H1 (cell line): ENCODE measurements at regions not wholly inside any gene's neighbourhood (a gene's known extent, or its start where the extent isn't known, plus 50 kb on each side); places are given as distances from the start of the nearest gene placed in this dataset.

Experiments
- CTCF ChIA-PET: fragments of 300-600 bp; sonication (Branson Sonifier 250); formaldehyde crosslinking; loops from one replicate; lab custom pipeline; 2021; ENCODE audit not compliant: partially characterized antibody; lab: Charles Lee
- POLR2A ChIA-PET: fragments of 300-600 bp; sonication (Branson Sonifier 250); formaldehyde crosslinking; loops from one replicate; lab custom pipeline; 2021; ENCODE audit warnings: inconsistent platforms; ENCODE audit not compliant: partially characterized antibody; lab: Charles Lee
- DNase-seq, 2 experiments: peaks; one replicate each; pipeline versions ENCODE4 v3.0.0 to v3.0.0-alpha.2; 2010 to 2022; ENCODE audit warnings: low spot score in 2 of 2, low read depth in 1 of 2, mixed read lengths in 1 of 2
- FAIRE-seq: peaks from 2 replicates; lab custom pipeline; 2011; peaks lifted over from hg19 to GRCh38; lab: Jason Lieb, UNC
- H2AFZ ChIP-seq: 2 replicates; pipeline ENCODE4 v1.8.1; 2012; ENCODE audit warnings: low read length, inconsistent platforms
- H2AK5ac ChIP-seq: 2 replicates; pipeline ENCODE4 v1.6.1; 2013; ENCODE audit warnings: low read depth, low read length
- H2BK120ac ChIP-seq: replicated peaks from 2 replicates; pipeline ENCODE3; 2013; ENCODE audit warnings: low read depth, low read length, inconsistent platforms
- H2BK12ac ChIP-seq: 2 replicates; pipeline ENCODE4 v1.6.1; 2013; ENCODE audit warnings: low read depth, low read length
- H2BK15ac ChIP-seq: 2 replicates; pipeline ENCODE4 v1.6.1; 2013; ENCODE audit warnings: low read length
- H2BK20ac ChIP-seq: 2 replicates; pipeline ENCODE4 v1.6.1; 2013; ENCODE audit warnings: low read length
- H2BK5ac ChIP-seq: 2 replicates; pipeline ENCODE4 v1.6.1; 2013; ENCODE audit warnings: low read depth, low read length
- H3K14ac ChIP-seq: 2 replicates; pipeline ENCODE4 v1.6.1; 2013; ENCODE audit warnings: inconsistent platforms; ENCODE audit not compliant: insufficient read length
- H3K18ac ChIP-seq: 2 replicates; pipeline ENCODE4 v1.6.1; 2013; ENCODE audit warnings: low read length; ENCODE audit errors: extremely low read depth
- H3K23ac ChIP-seq: 2 replicates; pipeline ENCODE4 v1.6.1; 2013; ENCODE audit warnings: inconsistent platforms; ENCODE audit not compliant: insufficient read length
- H3K23me2 ChIP-seq: 2 replicates; pipeline ENCODE4 v1.6.1; 2013; ENCODE audit warnings: low read depth, low read length
- H3K27ac ChIP-seq: 2 replicates; pipeline ENCODE4 v1.6.1; 2011; ENCODE audit warnings: low read depth, low read length, inconsistent platforms
- H3K27me3 ChIP-seq, 4 experiments: replicated peaks in 1 of 4; 1 replicate in 1 of 4; 2 replicates in 3 of 4; pipeline versions ENCODE4 v1.6.1 to v1.8.1; 2011 to 2013; ENCODE audit warnings: low read length in 3 of 4, mild to moderate bottlenecking in 3 of 4, inconsistent platforms in 2 of 4, mixed read lengths in 2 of 4, moderate library complexity in 1 of 4; ENCODE audit not compliant: control insufficient read depth in 3 of 4, insufficient read depth in 3 of 4; ENCODE audit errors: extremely low read depth in 1 of 4
- H3K36me3 ChIP-seq, 4 experiments: 2 replicates each; pipeline versions ENCODE4 v1.6.1 to v1.8.1; 2011 to 2013; ENCODE audit warnings: mild to moderate bottlenecking in 4 of 4, low read length in 3 of 4, moderate library complexity in 2 of 4, control low read depth in 1 of 4, inconsistent platforms in 1 of 4; ENCODE audit not compliant: insufficient read depth in 4 of 4, control insufficient read depth in 2 of 4
- H3K4ac ChIP-seq: replicated peaks from 2 replicates; pipeline ENCODE3; 2013; ENCODE audit warnings: low read length, low read depth, mixed read lengths, inconsistent platforms; ENCODE audit not compliant: insufficient read length
- H3K4me1 ChIP-seq, 4 experiments: replicated peaks in 1 of 4; 1 replicate in 1 of 4; 2 replicates in 3 of 4; pipeline versions ENCODE4 v1.6.1 to v1.8.1; 2011 to 2013; ENCODE audit warnings: low read length in 3 of 4, inconsistent platforms in 2 of 4, mixed read lengths in 1 of 4; ENCODE audit not compliant: insufficient read depth in 4 of 4, control insufficient read depth in 3 of 4
- H3K4me2 ChIP-seq, 2 experiments: 2 replicates each; pipeline versions ENCODE4 v1.6.1 to v1.8.1; 2011 to 2013; ENCODE audit warnings: low read depth in 2 of 2, low read length in 2 of 2, control low read depth in 1 of 2, inconsistent platforms in 1 of 2, mild to moderate bottlenecking in 1 of 2; ENCODE audit not compliant: insufficient read depth in 1 of 2
- H3K4me3 ChIP-seq, 4 experiments: fragments of 200-600, 300-600 bp in 1 of 4; sonication (generic), shearing (Covaris generic), sonication (Bioruptor Twin) in 1 of 4; 2 replicates each; pipeline versions ENCODE4 v1.5.1 to v1.8.1; 2011 to 2016; ENCODE audit warnings: low read length in 4 of 4, low read depth in 3 of 4, control low read depth in 2 of 4, inconsistent platforms in 2 of 4, mild to moderate bottlenecking in 2 of 4, mixed read lengths in 1 of 4, moderate library complexity in 1 of 4; ENCODE audit not compliant: insufficient read depth in 2 of 4; ENCODE audit errors: extremely low read depth in 1 of 4
- H3K56ac ChIP-seq: replicated peaks from 2 replicates; pipeline ENCODE3; 2013; ENCODE audit warnings: low read depth, mild to moderate bottlenecking, mixed read lengths, low read length, inconsistent platforms; ENCODE audit not compliant: insufficient read length
- H3K79me1 ChIP-seq: 2 replicates; pipeline ENCODE4 v1.6.1; 2013; ENCODE audit warnings: low read depth, low read length, control low read depth
- H3K79me2 ChIP-seq, 2 experiments: 2 replicates each; pipeline versions ENCODE4 v1.6.1 to v1.8.1; 2012 to 2013; ENCODE audit warnings: low read length in 2 of 2, mild to moderate bottlenecking in 2 of 2, inconsistent platforms in 1 of 2; ENCODE audit not compliant: insufficient read depth in 2 of 2, control insufficient read depth in 1 of 2
- H3K9ac ChIP-seq, 4 experiments: replicated peaks in 1 of 4; 1 replicate in 1 of 4; 2 replicates in 3 of 4; pipeline versions ENCODE4 v1.6.1 to v1.8.1; 2011 to 2013; ENCODE audit warnings: low read depth in 3 of 4, low read length in 3 of 4, control low read depth in 2 of 4, mild to moderate bottlenecking in 2 of 4, moderate library complexity in 2 of 4, inconsistent platforms in 1 of 4; ENCODE audit errors: extremely low read depth in 1 of 4
- H3K9me3 ChIP-seq, 2 experiments: 2 replicates each; pipeline versions ENCODE4 v1.6.1 to v1.8.1; 2012 to 2013; ENCODE audit warnings: mild to moderate bottlenecking in 2 of 2, moderate library complexity in 2 of 2, control low read depth in 1 of 2, inconsistent platforms in 1 of 2, low read depth in 1 of 2, low read length in 1 of 2, mixed read lengths in 1 of 2; ENCODE audit not compliant: insufficient read depth in 2 of 2
- H4K20me1 ChIP-seq, 2 experiments: replicated peaks in 1 of 2; 2 replicates each; pipeline versions ENCODE3 to v1.8.1; 2011 to 2013; ENCODE audit warnings: inconsistent platforms in 2 of 2, low read length in 2 of 2, mild to moderate bottlenecking in 1 of 2; ENCODE audit not compliant: insufficient read depth in 2 of 2, control insufficient read depth in 1 of 2
- H4K5ac ChIP-seq: 2 replicates; pipeline ENCODE4 v1.6.1; 2013; ENCODE audit warnings: low read length, low read depth, mixed read lengths, inconsistent platforms; ENCODE audit not compliant: insufficient read length
- H4K8ac ChIP-seq: 2 replicates; pipeline ENCODE4 v1.8.0; 2013; ENCODE audit warnings: mild to moderate bottlenecking, moderate library complexity, low read length, inconsistent platforms; ENCODE audit not compliant: insufficient read depth; ENCODE audit errors: extremely low read depth
- H4K91ac ChIP-seq: replicated peaks from 2 replicates; pipeline ENCODE3; 2013; ENCODE audit warnings: low read length, mixed read lengths, inconsistent platforms; ENCODE audit not compliant: insufficient read length
- CBX8 ChIP-seq: fragments of 300-800, 300-1000 bp; sonication (generic); IDR thresholded peaks from 2 replicates; pipeline ENCODE4 v1.7.1; 2016; ENCODE audit warnings: low read depth, low read length, borderline replicate concordance
- CTBP2 ChIP-seq: IDR thresholded peaks from 2 replicates; pipeline ENCODE4 v1.7.0; 2011; ENCODE audit warnings: borderline replicate concordance, mild to moderate bottlenecking, moderate library complexity, mixed read lengths, low read length; ENCODE audit not compliant: insufficient read depth, insufficient read length
- HDAC6 ChIP-seq: IDR thresholded peaks from one replicate; pipeline ENCODE4 v1.7.1; 2012; ENCODE audit warnings: low read depth, mild to moderate bottlenecking, inconsistent platforms, low read length, moderate library complexity
- JUN ChIP-seq: IDR thresholded peaks from 2 replicates; pipeline ENCODE4 v1.6.1; 2011; ENCODE audit warnings: low read depth, mild to moderate bottlenecking, improper control_type of control experiment, low read length
- KDM4A ChIP-seq: IDR thresholded peaks from one replicate; pipeline ENCODE4 v1.7.1; 2012; ENCODE audit warnings: low read depth, mild to moderate bottlenecking, moderate library complexity, low read length, inconsistent platforms; ENCODE audit not compliant: severe bottlenecking
- PHF8 ChIP-seq: fragments of 200-600 bp; sonication (generic); conservative IDR thresholded peaks from 2 replicates; pipeline ENCODE4 v1.7.1; 2012; ENCODE audit warnings: low read depth, mild to moderate bottlenecking, inconsistent platforms, low read length, moderate library complexity
- POU5F1 ChIP-seq: IDR thresholded peaks from 2 replicates; pipeline ENCODE4 v1.6.1; 2011; ENCODE audit warnings: low read depth, mild to moderate bottlenecking, low read length, moderate library complexity
- RFX5 ChIP-seq: IDR thresholded peaks from 2 replicates; pipeline ENCODE4 v1.6.1; 2011; ENCODE audit warnings: low read depth, low read length, improper control_type of control experiment, borderline replicate concordance
- SIN3A ChIP-seq, 2 experiments: IDR thresholded peaks in 1 of 2; conservative IDR thresholded peaks in 1 of 2; 2 replicates each; pipeline ENCODE4 v1.6.1; 2011 to 2012; ENCODE audit warnings: low read length in 2 of 2, improper control_type of control experiment in 1 of 2, low read depth in 1 of 2, mild to moderate bottlenecking in 1 of 2
- SIRT6 ChIP-seq: IDR thresholded peaks from one replicate; pipeline ENCODE4 v1.7.1; 2012; ENCODE audit warnings: low read length, inconsistent platforms
- TCF12 ChIP-seq: IDR thresholded peaks from 2 replicates; pipeline ENCODE4 v1.6.1; 2011; ENCODE audit warnings: low read depth, mild to moderate bottlenecking, low read length
- USF2 ChIP-seq: IDR thresholded peaks from 2 replicates; pipeline ENCODE4 v1.6.1; 2011; ENCODE audit warnings: low read length, improper control_type of control experiment
- WGBS, 2 experiments: shearing (Covaris generic) in 1 of 2; methylation state at CpG; one replicate each; pipeline versions ENCODE4 v1.1.6 to v1.1.7; 2013 to 2015; ENCODE audit warnings: low lambda C conversion rate in 2 of 2, mixed read lengths in 2 of 2, inconsistent platforms in 1 of 2, low coverage in 1 of 2, missing lambda C conversion rate in 1 of 2; ENCODE audit not compliant: insufficient replicate concordance in 2 of 2, insufficient coverage in 1 of 2, insufficient read length in 1 of 2; ENCODE audit errors: extremely low coverage in 1 of 2, missing lambda C conversion rate in 1 of 2; 5-methylcytosine and 5-hydroxymethylcytosine counted together

- no peak overlapping the region for H4K8ac ChIP-seq
- DNase-seq, result no peak
- H3K4me1 ChIP-seq, result no peaks in the 10 kb centered on the region
- H3K79me1 ChIP-seq, result no peaks in the 10 kb centered on the region
- H4K5ac ChIP-seq, result no peak overlapping the region
- no peaks in the 10 kb centered on the region for H3K23me2 ChIP-seq
- CTCF ChIA-PET, result interaction anchor here (0.6 to 1.1 kb wide), 2 partner anchors 19 to 43 kb away, joined by 3 read pairs; no protein-coding TSS in a partner anchor
- no peak overlapping the region for H2AFZ ChIP-seq
- H3K23ac ChIP-seq, result no peak overlapping the region
- no peak overlapping the region for H3K18ac ChIP-seq
- H3K56ac ChIP-seq, result no peak overlapping the region
- H3K79me2 ChIP-seq, result no peaks in the 10 kb centered on the region
- no peak overlapping the region for H2BK20ac ChIP-seq
- no peak overlapping the region for H3K9ac ChIP-seq
- H2BK5ac ChIP-seq, result no peak overlapping the region
- H3K9me3 ChIP-seq, result no peaks in the 10 kb centered on the region
- no peak overlapping the region for H3K14ac ChIP-seq
- WGBS, 2 experiments, result 89% methylated on average over 8 of the region's 8 CpGs; no CpG with 5 or more reads in 1 of the 2 experiments
- no peak overlapping the region for H2BK12ac ChIP-seq
- no peak overlapping the region for H2BK15ac ChIP-seq
- no peaks in the 10 kb centered on the region for H3K27me3 ChIP-seq
- H3K4ac ChIP-seq, result no peak overlapping the region
- TF ChIP-seq HDAC6, result no peak
- no peak for TF ChIP-seq SIRT6
- TF ChIP-seq JUN, result no peak
- no peak for TF ChIP-seq CBX8
- TF ChIP-seq USF2, result no peak
- TF ChIP-seq PHF8, result no peak
- no peak for TF ChIP-seq CTBP2
- no peak for TF ChIP-seq KDM4A
- no peak for TF ChIP-seq TCF12
- TF ChIP-seq POU5F1, result no peak
- no peak for TF ChIP-seq RFX5
- TF ChIP-seq SIN3A (conservative IDR thresholded peaks at IDR 0.05 in 1 of 2, IDR thresholded peaks at IDR 0.05 in 1 of 2; ENCODE audit: low read depth in 1 of 2, low read length in 2 of 2), result no peak
- TF ChIP-seq, all 59 proteins: peak for 0
- POLR2A ChIA-PET, result no interaction called here
- FAIRE-seq, result no peak
- Histone ChIP-seq H4K20me1 (no peaks in the 10 kb centered on the region), H2AK5ac (no peak overlapping the region), H2BK120ac (no peak overlapping the region), H3K4me2 (no peak overlapping the region), H4K91ac (no peak overlapping the region), H3K27ac (no peak overlapping the region), H3K4me3 (no peak overlapping the region), H3K36me3 (no peaks in the 10 kb centered on the region)
Measured at GRCh38 chr3:152621006-152621868, 213.7 kb upstream of the P2RY1 start.
